ENCODE measurements at regions not wholly inside any gene's neighbourhood (a gene's known extent, or its start where the extent isn't known, plus 50 kb on each side); places are given as distances from the start of the nearest gene placed in this dataset.

DNA sequence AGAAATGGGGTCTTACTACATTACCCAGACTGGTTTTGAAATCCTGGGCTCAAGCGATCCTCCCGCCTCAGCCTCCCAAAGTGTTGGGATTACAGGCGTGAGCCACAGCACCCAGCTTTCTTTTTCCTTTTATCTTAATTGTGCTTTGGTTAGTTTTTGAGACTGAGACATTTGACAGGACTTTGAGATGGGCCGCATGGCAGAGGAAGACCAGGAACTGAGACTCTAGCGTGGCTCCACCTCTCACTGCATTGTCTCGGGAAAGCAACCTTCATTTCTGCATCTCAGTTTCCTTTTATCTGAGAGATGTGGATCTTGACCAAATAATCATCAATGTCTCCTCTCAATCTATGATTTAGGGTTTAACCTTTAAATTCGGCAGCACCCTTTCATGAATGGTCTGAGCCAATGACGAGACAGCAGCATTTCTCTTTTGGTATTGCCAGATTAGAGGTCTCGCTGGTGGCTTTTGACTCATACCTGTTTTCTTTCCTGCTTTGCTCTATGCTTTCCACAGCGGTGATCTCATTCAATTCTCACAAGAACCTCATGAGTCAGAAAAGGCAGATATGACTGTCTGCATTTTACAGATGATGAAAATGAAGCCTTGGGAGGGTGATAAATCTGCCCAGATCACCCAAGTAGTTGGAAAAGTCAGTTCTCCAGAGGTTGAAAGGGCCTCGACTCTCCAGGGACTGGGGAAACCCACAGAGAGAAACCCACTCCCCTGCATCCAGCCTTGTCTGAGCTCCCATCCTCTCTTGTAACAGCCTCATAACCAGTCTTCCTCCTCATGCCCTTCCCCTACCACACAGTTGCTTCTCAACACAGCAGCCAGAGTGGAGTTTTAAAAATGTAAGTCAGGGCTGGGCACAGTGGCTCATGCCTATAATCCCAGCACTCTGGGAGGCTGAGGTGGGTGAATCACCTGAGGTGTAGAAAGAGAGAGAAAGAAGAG lies 84.8 kb upstream of the FOXB1 start:
- no peaks in the 10 kb centered on the region for H3K9me3 Mint-ChIP-seq (ENCODE audit: unreplicated experiment)
- Histone ChIP-seq H3K4me3 (ENCODE audit: insufficient read depth, low read depth, low read length) (no peak overlapping the region), H3K27me3 (ENCODE audit: insufficient read depth, low read length) (peaks cover 7% of the 10 kb centered on the region), H3K36me3 (ENCODE audit: insufficient read depth, low read length) (no peaks in the 10 kb centered on the region), H3K4me2 (ENCODE audit: low read length) (peak overlapping the region; percentile 73), H3K27ac (ENCODE audit: low read depth, low read length) (peak overlapping the region; percentile 81), H3K79me2 (ENCODE audit: insufficient read depth, low read length) (no peaks in the 10 kb centered on the region), H2AFZ (ENCODE audit: low read depth, low read length) (peak overlapping the region; percentile 42), H4K20me1 (ENCODE audit: insufficient read depth, low read length) (no peaks in the 10 kb centered on the region), H3K9me3 (ENCODE audit: insufficient read depth, low read depth, low read length) (no peaks in the 10 kb centered on the region), H3K9ac (ENCODE audit: low read length) (peak overlapping the region; percentile 74), H3K4me1 (ENCODE audit: insufficient read depth, low read length) (peaks cover 15% of the 10 kb centered on the region)
- peaks cover 5% of the 10 kb centered on the region for H3K27me3 Mint-ChIP-seq (ENCODE audit: low read depth, unreplicated experiment)
- H3K36me3 Mint-ChIP-seq (ENCODE audit: low read depth, unreplicated experiment): no peaks in the 10 kb centered on the region
- peak overlapping the region; percentile 5 for H3K4me3 Mint-ChIP-seq (ENCODE audit: unreplicated experiment)
- FAIRE-seq (peak; percentile 58), DNase-seq (ENCODE audit: low read depth) (peak; percentile 81)
- TF ChIP-seq CTCF (IDR thresholded peaks at IDR 0.05; ENCODE audit: insufficient read depth, low read depth, low read length): no peak
- no peak for TF ChIP-seq EZH2 (IDR thresholded peaks at IDR 0.05; ENCODE audit: insufficient read depth, low read length)
- peaks cover 19% of the 10 kb centered on the region for H3K4me1 Mint-ChIP-seq (ENCODE audit: low read depth, unreplicated experiment)
- H3K27ac Mint-ChIP-seq (ENCODE audit: unreplicated experiment): peak overlapping the region; percentile 99

DNA sequence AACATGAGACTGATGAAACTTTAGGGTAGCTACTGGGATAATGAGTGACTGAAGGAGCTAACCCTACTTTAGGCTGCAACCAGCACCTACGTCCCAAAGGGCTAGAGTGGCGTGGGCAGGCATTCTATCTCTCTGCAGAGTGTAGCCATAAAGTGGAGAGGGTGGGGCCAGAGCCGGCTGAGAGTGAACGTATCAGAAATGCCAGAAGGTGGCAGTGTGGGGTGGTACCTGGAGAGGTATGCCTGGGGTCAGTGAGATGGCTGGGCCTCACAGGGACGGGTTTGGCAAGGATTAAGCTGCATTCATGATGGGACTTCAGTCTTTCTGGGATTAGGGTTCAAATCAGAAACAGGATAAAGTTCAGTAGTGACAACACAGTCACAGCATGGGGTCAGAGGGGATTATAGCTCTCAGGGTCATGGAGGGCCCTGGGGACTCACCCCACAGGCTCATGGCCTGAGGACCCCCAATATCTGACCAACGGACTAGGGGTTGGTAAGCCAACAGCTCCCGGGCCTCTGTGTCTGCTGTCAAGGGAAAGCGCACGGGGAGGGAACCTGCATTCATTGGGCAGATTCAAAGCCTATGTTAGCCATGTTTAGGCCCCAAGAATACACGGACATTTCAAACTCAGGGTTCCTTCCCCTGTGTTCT lies 86.5 kb upstream of the FOXB1 start:
- TF ChIP-seq EZH2 (IDR thresholded peaks at IDR 0.05; ENCODE audit: insufficient read depth, low read length) (no peak), CTCF (IDR thresholded peaks at IDR 0.05; ENCODE audit: insufficient read depth, low read depth, low read length) (peak; percentile 46)
- H3K4me1 Mint-ChIP-seq (ENCODE audit: low read depth, unreplicated experiment): peaks cover 19% of the 10 kb centered on the region

More for the DNA sequence above, 86.5 kb upstream of the FOXB1 start:
- Mint-ChIP-seq H3K36me3 (ENCODE audit: low read depth, unreplicated experiment) (no peaks in the 10 kb centered on the region), H3K4me3 (ENCODE audit: unreplicated experiment) (no peak overlapping the region), H3K27me3 (ENCODE audit: low read depth, unreplicated experiment) (peaks cover 3% of the 10 kb centered on the region), H3K27ac (ENCODE audit: unreplicated experiment) (no peak overlapping the region), H3K9me3 (ENCODE audit: unreplicated experiment) (no peaks in the 10 kb centered on the region)
- Histone ChIP-seq H2AFZ (ENCODE audit: low read depth, low read length) (no peak overlapping the region), H3K9me3 (ENCODE audit: insufficient read depth, low read depth, low read length) (no peaks in the 10 kb centered on the region), H3K27ac (ENCODE audit: low read depth, low read length) (no peak overlapping the region), H4K20me1 (ENCODE audit: insufficient read depth, low read length) (no peaks in the 10 kb centered on the region), H3K4me2 (ENCODE audit: low read length) (no peak overlapping the region), H3K27me3 (ENCODE audit: insufficient read depth, low read length) (peaks cover 11% of the 10 kb centered on the region), H3K79me2 (ENCODE audit: insufficient read depth, low read length) (no peaks in the 10 kb centered on the region), H3K4me1 (ENCODE audit: insufficient read depth, low read length) (peaks cover 15% of the 10 kb centered on the region), H3K36me3 (ENCODE audit: insufficient read depth, low read length) (no peaks in the 10 kb centered on the region), H3K9ac (ENCODE audit: low read length) (no peak overlapping the region), H3K4me3 (ENCODE audit: insufficient read depth, low read depth, low read length) (no peak overlapping the region)
- peak; percentile 12 for DNase-seq (ENCODE audit: low read depth)
- FAIRE-seq: no peak
